Lower leg skin (tissue), 4 donors: ENCODE measurements at regions not wholly inside any gene's neighbourhood (a gene's known extent, or its start where the extent isn't known, plus 50 kb on each side); places are given as distances from the start of the nearest gene placed in this dataset.

ENCODE experiments used
- DNase-seq, 2 donors: peaks; one replicate each; pipeline ENCODE4 v3.0.0-alpha.2; 2019; ENCODE audit warnings: low spot score in 2 of 2
- H3K4me3 ChIP-seq: fragments of 200-600 bp; sonication (generic); 2 replicates; pipeline ENCODE4 v1.5.1; 2017; ENCODE audit warnings: mild to moderate bottlenecking, low read depth; ENCODE audit not compliant: poor library complexity, severe bottlenecking
- CTCF ChIP-seq, 3 donors: fragments of 450-650 bp; IDR thresholded peaks; one replicate each; pipeline ENCODE4 v1.5.1; 2016; ENCODE audit warnings: antibody characterized with exemption in 3 of 3, mild to moderate bottlenecking in 3 of 3, moderate library complexity in 2 of 3
- POLR2A ChIP-seq, 2 donors: fragments of 450-650 bp; IDR thresholded peaks; one replicate each; pipeline ENCODE4 v1.6.1; 2016 to 2017; ENCODE audit warnings: antibody characterized with exemption in 2 of 2, mild to moderate bottlenecking in 1 of 2, moderate library complexity in 1 of 2
- WGBS, 2 donors: methylation state at CpG; one replicate each; pipeline ENCODE4 v1.1.5; 2018; 5-methylcytosine and 5-hydroxymethylcytosine counted together
- intact Hi-C: fragments of 100-400 bp; cut with DNase I; formaldehyde crosslinking; loops from one replicate; pipeline ENCODE4 v1.15.0; 2023; ENCODE audit warnings: low total_unique reads

GRCh38 chr4:65951177-65951576 lies 280.9 kb upstream of the EPHA5 start:
- intact Hi-C loops: no loop called here
- TF ChIP-seq CTCF (IDR thresholded peaks at IDR 0.05) (no peak), POLR2A (IDR thresholded peaks at IDR 0.05) (no peak)
- 87 to 92% methylated on average over 1 of the region's 1 CpG for WGBS, 2 donors
- DNase-seq: no peak
- H3K4me3 ChIP-seq: no peak overlapping the region

DNA sequence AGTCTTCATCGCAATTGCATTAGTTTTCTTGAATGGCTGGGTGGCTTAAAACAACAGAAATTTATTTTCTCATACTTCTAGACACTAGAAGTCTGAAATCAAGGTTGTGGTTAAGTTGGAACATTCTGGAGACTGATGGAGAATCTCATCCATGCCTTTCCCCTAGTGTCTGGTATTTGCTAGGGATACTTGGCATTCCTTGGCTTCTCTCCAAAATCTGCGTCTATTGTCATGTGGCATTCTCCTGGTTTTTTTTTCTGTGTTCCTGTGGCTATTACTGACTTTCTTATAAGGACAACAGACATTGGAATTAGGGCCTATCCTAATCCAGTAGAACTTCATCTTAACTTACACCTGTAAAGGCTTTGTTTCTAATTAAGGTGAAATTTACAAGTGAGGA lies 272.8 kb upstream of the EPHA5 start:
- no peak overlapping the region for H3K4me3 ChIP-seq
- 47 to 58% methylated on average over 2 of the region's 2 CpGs for WGBS, 2 donors
- DNase-seq: no peak
- intact Hi-C loops: loop anchor here (10.0 kb wide), 1 partner anchor 958 kb away; no protein-coding TSS in a partner anchor
- TF ChIP-seq CTCF (IDR thresholded peaks at IDR 0.05): no peak
- no peak for TF ChIP-seq POLR2A (IDR thresholded peaks at IDR 0.05)

DNA sequence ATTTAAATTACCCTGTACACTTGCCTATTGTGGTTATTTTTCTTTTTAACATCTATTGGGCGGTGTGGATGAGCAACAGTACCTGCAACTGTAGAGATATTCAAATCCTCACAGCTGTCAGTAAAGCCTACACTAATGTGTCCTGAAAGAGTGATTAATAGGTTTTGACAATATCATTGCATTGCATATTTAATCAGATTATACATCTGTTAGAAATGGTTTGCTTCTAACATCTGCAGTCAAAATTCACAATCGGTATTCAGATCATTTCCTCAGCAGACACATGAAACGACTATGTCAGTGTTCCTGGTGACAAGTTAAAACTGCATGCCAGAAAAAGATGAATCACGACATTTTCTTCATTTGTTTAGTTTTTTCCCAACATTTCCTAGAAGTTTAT lies 254.6 kb upstream of the EPHA5 start:
- 33 to 37% methylated on average over 4 of the region's 4 CpGs for WGBS, 2 donors
- no peak for TF ChIP-seq CTCF (IDR thresholded peaks at IDR 0.05)
- no peak for TF ChIP-seq POLR2A (IDR thresholded peaks at IDR 0.05)
- intact Hi-C loops: no loop called here
- H3K4me3 ChIP-seq: no peak overlapping the region
- no peak for DNase-seq

DNA sequence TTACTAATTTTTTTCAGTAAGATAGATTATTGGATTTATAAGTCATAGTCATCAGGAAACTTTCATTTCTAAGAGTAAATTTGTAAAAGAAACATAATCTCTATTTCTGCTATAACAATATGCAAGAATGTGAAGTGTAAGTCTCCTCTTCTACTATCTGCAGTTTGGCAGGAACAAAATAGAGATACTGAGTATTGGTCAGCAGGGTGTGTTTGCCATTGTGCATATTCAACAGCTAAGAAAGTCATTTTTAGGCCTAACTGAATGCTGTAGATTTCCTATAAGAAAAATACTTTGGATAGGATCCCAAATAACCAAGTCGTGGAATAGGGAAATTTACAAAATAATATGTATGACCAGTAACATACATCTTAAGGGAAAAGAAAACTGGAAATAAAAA lies 253.3 kb upstream of the EPHA5 start:
- no peak for TF ChIP-seq CTCF (IDR thresholded peaks at IDR 0.05)
- TF ChIP-seq POLR2A (IDR thresholded peaks at IDR 0.05): no peak
- 0% methylated on average over 1 of the region's 1 CpG for WGBS, 2 donors
- intact Hi-C loops: no loop called here
- no peak for DNase-seq
- no peak overlapping the region for H3K4me3 ChIP-seq

- H3K4me3 ChIP-seq: no peak overlapping the region
- 90 to 91% methylated on average over 10 of the region's 10 CpGs for WGBS, 2 donors
- DNase-seq: no peak
- TF ChIP-seq POLR2A (IDR thresholded peaks at IDR 0.05) (no peak), CTCF (IDR thresholded peaks at IDR 0.05) (no peak)
- intact Hi-C loops: no loop called here
Observed at GRCh38 chr4:65921180-65921579, 250.9 kb upstream of the EPHA5 start.

- no peak overlapping the region for H3K4me3 ChIP-seq
- intact Hi-C loops: no loop called here
- TF ChIP-seq POLR2A (IDR thresholded peaks at IDR 0.05) (no peak), CTCF (IDR thresholded peaks at IDR 0.05) (no peak)
- no peak for DNase-seq
Observed at GRCh38 chr4:65918872-65919271, 248.6 kb upstream of the EPHA5 start.
